ENCODE measurements at regions not wholly inside any gene's neighbourhood (a gene's known extent, or its start where the extent isn't known, plus 50 kb on each side); places are given as distances from the start of the nearest gene placed in this dataset.
A peak's percentile ranks its signal among the peaks of the same experiment; 100 is the strongest.

- no peak for DNase-seq (ENCODE audit: low spot score)
Observed at GRCh38 chr3:18883571-18883970, 264.7 kb upstream of the KCNH8 start.

- DNase-seq (ENCODE audit: low spot score), result no peak
Observed at GRCh38 chr3:18880691-18881090, 267.6 kb upstream of the KCNH8 start.

GRCh38 chr3:18872466-18872865 lies 275.8 kb upstream of the KCNH8 start:
- no peak for DNase-seq (ENCODE audit: low spot score)

- DNase-seq (ENCODE audit: low spot score), result no peak
Observed at GRCh38 chr3:18870642-18871041, 277.7 kb upstream of the KCNH8 start.

GRCh38 chr3:18870074-18870640 lies 278.2 kb upstream of the KCNH8 start:
- no peak for DNase-seq (ENCODE audit: low spot score)

- DNase-seq (ENCODE audit: low spot score), result no peak
Observed at GRCh38 chr3:18868911-18869689, 279.2 kb upstream of the KCNH8 start.

GRCh38 chr3:18866899-18867298 lies 281.4 kb upstream of the KCNH8 start:
- DNase-seq (ENCODE audit: low spot score), result no peak

- no peak for DNase-seq (ENCODE audit: low spot score)
Observed at GRCh38 chr3:18864933-18865731, 283.2 kb upstream of the KCNH8 start.

- no peak for DNase-seq (ENCODE audit: low spot score)
Observed at GRCh38 chr3:18862077-18862476, 286.2 kb upstream of the KCNH8 start.

- no peak for DNase-seq (ENCODE audit: low spot score)
Observed at GRCh38 chr3:18861137-18861536, 287.2 kb upstream of the KCNH8 start.

- no peak for DNase-seq (ENCODE audit: low spot score)
Observed at GRCh38 chr3:18853269-18853668, 295.0 kb upstream of the KCNH8 start.

GRCh38 chr3:18847583-18848197 lies 300.6 kb upstream of the KCNH8 start:
- peak; percentile 31 for DNase-seq (ENCODE audit: low spot score)

GRCh38 chr3:18843983-18844382 lies 304.3 kb upstream of the KCNH8 start:
- DNase-seq (ENCODE audit: low spot score), result no peak

- DNase-seq (ENCODE audit: low spot score), result no peak
Observed at GRCh38 chr3:18843188-18843587, 305.1 kb upstream of the KCNH8 start.

- no peak for DNase-seq (ENCODE audit: low spot score)
Observed at GRCh38 chr3:18841422-18842343, 306.6 kb upstream of the KCNH8 start.

GRCh38 chr3:18840535-18841137 lies 307.7 kb upstream of the KCNH8 start:
- no peak for DNase-seq (ENCODE audit: low spot score)

- no peak for DNase-seq (ENCODE audit: low spot score)
Observed at GRCh38 chr3:18838758-18839157, 309.6 kb upstream of the KCNH8 start.

GRCh38 chr3:18837137-18837755 lies 311.1 kb upstream of the KCNH8 start:
- DNase-seq (ENCODE audit: low spot score), result no peak

GRCh38 chr3:18835021-18835420 lies 313.3 kb upstream of the KCNH8 start:
- no peak for DNase-seq (ENCODE audit: low spot score)

- DNase-seq (ENCODE audit: low spot score), result no peak
Observed at GRCh38 chr3:18830087-18830486, 318.2 kb upstream of the KCNH8 start.

GRCh38 chr3:18828637-18829036 lies 319.7 kb upstream of the KCNH8 start:
- DNase-seq (ENCODE audit: low spot score), result no peak

Data from D341Med (cell line).